ENCODE measurements at regions not wholly inside any gene's neighbourhood (a gene's known extent, or its start where the extent isn't known, plus 50 kb on each side); places are given as distances from the start of the nearest gene placed in this dataset.

- H3K4me3 ChIP-seq (ENCODE audit: low read length in 2 of 2), result no peak overlapping the region
- H3K9ac ChIP-seq (ENCODE audit: low read length in 2 of 2), result no peak overlapping the region
- H3K27ac ChIP-seq (ENCODE audit: low read length), result no peak overlapping the region
- no peaks in the 10 kb centered on the region for H3K36me3 ChIP-seq (ENCODE audit: control insufficient read depth in 2 of 2, insufficient read depth in 2 of 2, low read length in 2 of 2)
- H3K9me3 ChIP-seq (ENCODE audit: control insufficient read depth in 2 of 2, low read length in 2 of 2), result no peaks in the 10 kb centered on the region
- H3K4me1 ChIP-seq (ENCODE audit: control insufficient read depth, insufficient read depth, low read length), result no peaks in the 10 kb centered on the region
- no peaks in the 10 kb centered on the region for H3K27me3 ChIP-seq (ENCODE audit: control insufficient read depth in 1 of 2, insufficient read depth in 2 of 2, low read length in 2 of 2)
These were observed 55.0 kb upstream of the EPHA3 start for GRCh38 chr3:89052386-89052785.

GRCh38 chr3:89057398-89057797 is 50.0 kb upstream of the EPHA3 start:
- Histone ChIP-seq H3K27ac (ENCODE audit: low read length) (no peak overlapping the region), H3K27me3 (ENCODE audit: control insufficient read depth in 1 of 2, insufficient read depth in 2 of 2, low read length in 2 of 2) (no peaks in the 10 kb centered on the region), H3K4me1 (ENCODE audit: control insufficient read depth, insufficient read depth, low read length) (no peaks in the 10 kb centered on the region), H3K9me3 (ENCODE audit: control insufficient read depth in 2 of 2, low read length in 2 of 2) (no peaks in the 10 kb centered on the region), H3K4me3 (ENCODE audit: low read length in 2 of 2) (no peak overlapping the region), H3K36me3 (ENCODE audit: control insufficient read depth in 2 of 2, insufficient read depth in 2 of 2, low read length in 2 of 2) (no peaks in the 10 kb centered on the region), H3K9ac (ENCODE audit: low read length in 2 of 2) (no peak overlapping the region)
